ENCODE measurements at regions not wholly inside any gene's neighbourhood (a gene's known extent, or its start where the extent isn't known, plus 50 kb on each side); places are given as distances from the start of the nearest gene placed in this dataset.

GRCh38 chr2:14745288-14746076, 113.0 kb downstream of the LRATD1 start:
- in situ Hi-C loops (cut with MboI) (no loop called here), intact Hi-C loops (cut with micrococcal nuclease; ENCODE audit: unreplicated experiment) (no loop called here)
- ChIA-PET RAD21 (ENCODE audit: unreplicated experiment) (no interaction called here), CTCF (no interaction called here), SMC1A (ENCODE audit: uncharacterized antibody, unreplicated experiment) (no interaction called here), POLR2A (no interaction called here)
- no peak overlapping the region for H3K4me3 ChIP-seq
- H2AFZ ChIP-seq (ENCODE audit: control insufficient read depth, low read depth, low read length): no peak overlapping the region
- 22% methylated on average over 9 of the region's 9 CpGs for WGBS (ENCODE audit: insufficient coverage, insufficient replicate concordance, low lambda C conversion rate, missing lambda C conversion rate)
- H3K79me2 ChIP-seq (ENCODE audit: control insufficient read depth, insufficient read depth, low read length): no peaks in the 10 kb centered on the region
- no peaks in the 10 kb centered on the region for H3K4me1 ChIP-seq (ENCODE audit: control insufficient read depth, insufficient read depth, low read length)
- FAIRE-seq (no peak), ATAC-seq (no peak), DNase-seq (ENCODE audit: low read depth, low spot score) (no peak)
- BruUV-seq (replicated peaks): no TSS peak
- no peaks in the 10 kb centered on the region for H4K20me1 ChIP-seq (ENCODE audit: control insufficient read depth, insufficient read depth)
- no peak overlapping the region for H3K4me2 ChIP-seq (ENCODE audit: control insufficient read depth, insufficient read depth)
- H3K27ac ChIP-seq (ENCODE audit: control insufficient read depth, insufficient read depth): no peak overlapping the region
- H3K27me3 ChIP-seq (replicated peaks in 1 of 2; ENCODE audit: control insufficient read depth in 2 of 2, insufficient read depth in 2 of 2, low read length in 1 of 2): no peaks in the 10 kb centered on the region
- no peak overlapping the region for H3K9ac ChIP-seq (ENCODE audit: control insufficient read depth, insufficient read depth, low read length)
- no peaks in the 10 kb centered on the region for H3K36me3 ChIP-seq (ENCODE audit: control insufficient read depth in 2 of 2, insufficient read depth in 2 of 2, low read length in 1 of 2)
- H3K9me3 ChIP-seq (replicated peaks; ENCODE audit: control insufficient read depth, insufficient read depth, low read length): no peaks in the 10 kb centered on the region; the same call in 1 of the 3 replicates
- TF ChIP-seq CREM (IDR thresholded peaks at IDR 0.05; ENCODE audit: low read depth): no peak
- no peak for TF ChIP-seq ATF2 (IDR thresholded peaks at IDR 0.05; ENCODE audit: low read length)
- TF ChIP-seq NFYB (IDR thresholded peaks at IDR 0.05; ENCODE audit: insufficient read depth, low read depth, low read length): no peak
- TF ChIP-seq NFIC (IDR thresholded peaks at IDR 0.05; ENCODE audit: low read depth, low read length): no peak
- TF ChIP-seq ATF3 (IDR thresholded peaks at IDR 0.05; ENCODE audit: borderline replicate concordance, extremely low read depth, low read depth, low read length): no peak
- no peak for TF ChIP-seq ZBTB4 (CRISPR knock-in tag; IDR thresholded peaks at IDR 0.05)
- TF ChIP-seq E2F4 (IDR thresholded peaks at IDR 0.05; ENCODE audit: low read depth, low read length): no peak
- no peak for TF ChIP-seq MTA2 (IDR thresholded peaks at IDR 0.05; ENCODE audit: low read depth)
- no peak for TF ChIP-seq SMC3 (IDR thresholded peaks at IDR 0.05; ENCODE audit: borderline replicate concordance, low read length)
- no peak for TF ChIP-seq SMAD5 (IDR thresholded peaks at IDR 0.05; ENCODE audit: low read depth)
- no peak for TF ChIP-seq SKIL (IDR thresholded peaks at IDR 0.05; ENCODE audit: low read depth, poor library complexity, severe bottlenecking)
- no peak for TF ChIP-seq STAT3 (IDR thresholded peaks at IDR 0.05; ENCODE audit: low read depth, low read length)
- no peak for TF ChIP-seq MXI1 (IDR thresholded peaks at IDR 0.05; ENCODE audit: low read depth, low read length)
- TF ChIP-seq ZNF274 (IDR thresholded peaks at IDR 0.05; ENCODE audit: insufficient read depth, insufficient read length): no peak
- TF ChIP-seq SIX5 (IDR thresholded peaks at IDR 0.05; ENCODE audit: low read depth, low read length, severe bottlenecking): no peak
- TF ChIP-seq TCF12 (IDR thresholded peaks at IDR 0.05; ENCODE audit: low read depth, low read length): no peak

Measured in GM12878 (cell line).